B cell (primary cell): ENCODE measurements at regions not wholly inside any gene's neighbourhood (a gene's known extent, or its start where the extent isn't known, plus 50 kb on each side); places are given as distances from the start of the nearest gene placed in this dataset.

Source experiments
- ATAC-seq: fragments of 200-7000 bp; cut with Tn5 transposase; one replicate; pipeline ENCODE4 v1.10.0; 2021; ENCODE audit warnings: low read depth, mild to moderate bottlenecking, moderate number of reproducible peaks, moderate library complexity
- CTCF ChIA-PET: fragments of 350-600 bp; sonication (Branson Sonifier 250); formaldehyde crosslinking; loops from one replicate; lab custom pipeline; 2021; ENCODE audit warnings: antibody characterized with exemption, inconsistent platforms; lab: Charles Lee
- POLR2A ChIA-PET: fragments of 350-600 bp; sonication (Branson Sonifier 250); formaldehyde crosslinking; loops from one replicate; lab custom pipeline; 2021; ENCODE audit warnings: antibody characterized with exemption; lab: Charles Lee
- DNase-seq: peaks from one replicate; pipeline ENCODE4 v3.0.0; 2013
- H2AFZ ChIP-seq: 2 replicates; pipeline ENCODE4 v1.6.1; 2012; ENCODE audit warnings: mild to moderate bottlenecking, low read depth, low read length; ENCODE audit not compliant: insufficient read depth, poor library complexity, severe bottlenecking
- H3K27ac ChIP-seq, 2 donors: 1 replicate in 1 of 2; 2 replicates in 1 of 2; pipeline ENCODE4 v1.5.1; 2012 to 2013; ENCODE audit warnings: low read length in 2 of 2, mild to moderate bottlenecking in 2 of 2, moderate library complexity in 1 of 2
- H3K27me3 ChIP-seq, 4 experiments: fragments of 200-600 bp in 1 of 4; sonication (generic) in 1 of 4; replicated peaks in 1 of 4; 1 replicate in 2 of 4; 2 replicates in 2 of 4; pipeline versions ENCODE4 v1.6.1 to v1.7.0; 2013 to 2016; ENCODE audit warnings: low read length in 3 of 4, mild to moderate bottlenecking in 2 of 4, mixed read lengths in 1 of 4, moderate library complexity in 1 of 4; ENCODE audit not compliant: insufficient read depth in 4 of 4, control insufficient read depth in 3 of 4; ENCODE audit errors: control extremely low read depth in 1 of 4
- H3K36me3 ChIP-seq, 2 experiments: replicated peaks in 1 of 2; 1 replicate in 1 of 2; 2 replicates in 1 of 2; pipeline versions ENCODE4 v1.6.1 to v1.7.1; 2013; ENCODE audit warnings: low read length in 1 of 2; ENCODE audit not compliant: insufficient read depth in 2 of 2, control insufficient read depth in 1 of 2; ENCODE audit errors: control extremely low read depth in 1 of 2, extremely low read depth in 1 of 2
- H3K4me1 ChIP-seq, 2 donors: fragments of 200-600 bp in 1 of 2; sonication (generic) in 1 of 2; 1 replicate in 1 of 2; 2 replicates in 1 of 2; pipeline versions ENCODE4 v1.5.1 to v1.6.1; 2013 to 2017; ENCODE audit warnings: low read length in 2 of 2; ENCODE audit not compliant: control insufficient read depth in 2 of 2, insufficient read depth in 2 of 2
- H3K4me2 ChIP-seq: replicated peaks from 2 replicates; pipeline ENCODE3; 2012; ENCODE audit warnings: mild to moderate bottlenecking, low read depth, low read length; ENCODE audit not compliant: poor library complexity, severe bottlenecking
- H3K4me3 ChIP-seq, 5 experiments: fragments of 200-600 bp in 1 of 5; sonication (generic) in 1 of 5; 1 replicate in 3 of 5; 2 replicates in 2 of 5; pipeline versions ENCODE4 v1.5.1 to v1.7.0; 2011 to 2016; ENCODE audit warnings: low read length in 4 of 5, mild to moderate bottlenecking in 4 of 5, low read depth in 2 of 5, control low read depth in 1 of 5, moderate library complexity in 1 of 5; ENCODE audit not compliant: insufficient read depth in 1 of 5; ENCODE audit errors: control extremely low read depth in 1 of 5, extremely low read depth in 1 of 5
- H3K79me2 ChIP-seq: fragments of 200-600 bp; sonication (generic); one replicate; pipeline ENCODE4 v1.6.0; 2016; ENCODE audit warnings: low read length; ENCODE audit not compliant: control insufficient read depth, insufficient read depth
- H3K9ac ChIP-seq: fragments of 200-600 bp; sonication (generic); 2 replicates; pipeline ENCODE4 v1.6.1; 2017; ENCODE audit warnings: mild to moderate bottlenecking, low read length, moderate library complexity
- H3K9me3 ChIP-seq, 3 donors: one replicate each; pipeline versions ENCODE4 v1.6.1 to v1.7.1; 2013; ENCODE audit warnings: low read length in 2 of 3; ENCODE audit not compliant: control insufficient read depth in 2 of 3, insufficient read depth in 1 of 3; ENCODE audit errors: control extremely low read depth in 1 of 3
- H4K20me1 ChIP-seq: 2 replicates; pipeline ENCODE4 v1.6.0; 2012; ENCODE audit warnings: mild to moderate bottlenecking, low read length; ENCODE audit not compliant: insufficient read depth, control insufficient read depth, poor library complexity, severe bottlenecking
- H3K27ac Mint-ChIP-seq: one replicate; pipeline ENCODE4 v1.8.0; 2021; ENCODE audit warnings: mixed read lengths
- H3K27me3 Mint-ChIP-seq: one replicate; pipeline ENCODE4 v1.8.0; 2021; ENCODE audit warnings: mixed read lengths
- H3K4me1 Mint-ChIP-seq: one replicate; pipeline ENCODE4 v1.8.0; 2021; ENCODE audit warnings: mixed read lengths
- H3K4me3 Mint-ChIP-seq: one replicate; pipeline ENCODE4 v1.8.0; 2021; ENCODE audit warnings: mixed read lengths
- H3K9me3 Mint-ChIP-seq: one replicate; pipeline ENCODE4 v1.8.0; 2022; ENCODE audit warnings: mixed read lengths; ENCODE audit not compliant: insufficient read depth
- EZH2 ChIP-seq: IDR thresholded peaks from 2 replicates; pipeline ENCODE4 v1.6.1; 2012; ENCODE audit warnings: borderline replicate concordance, low read depth, mild to moderate bottlenecking, moderate library complexity, low read length; ENCODE audit not compliant: insufficient read depth, poor library complexity, severe bottlenecking
- WGBS: methylation state at CpG from one replicate; pipeline ENCODE4 v1.1.5; 2013; ENCODE audit warnings: missing lambda C conversion rate; ENCODE audit not compliant: insufficient coverage; 5-methylcytosine and 5-hydroxymethylcytosine counted together
- intact Hi-C: fragments of 100-400 bp; cut with micrococcal nuclease; formaldehyde crosslinking; loops from one replicate; pipeline ENCODE4 v1.10.0; 2022
- TF ChIP-seq, protein P1 (sequence below): fragments of 200-600 bp; IDR thresholded peaks from one replicate; pipeline ENCODE4 v1.8.0; 2022; ENCODE audit warnings: antibody characterized with exemption, mild to moderate bottlenecking

DNA sequence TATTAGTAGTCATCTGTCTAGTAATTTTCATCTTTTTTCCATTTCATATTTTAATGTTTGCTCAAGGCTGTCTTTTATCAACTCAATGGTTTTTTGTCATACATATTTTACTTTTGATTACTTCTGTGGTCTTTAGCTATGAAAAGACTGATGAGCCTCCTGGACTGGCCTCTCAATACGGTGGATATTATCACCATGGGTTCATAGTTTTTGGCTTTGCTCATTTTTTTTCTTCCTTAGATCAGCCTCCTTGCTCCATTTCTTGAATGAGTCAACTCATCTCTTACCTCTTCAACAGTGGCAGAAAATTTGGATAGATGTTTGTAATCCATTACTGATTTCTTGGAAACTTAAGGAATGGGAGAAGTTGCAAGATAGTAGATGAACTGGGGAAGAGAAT is 80.1 kb upstream of the ELOVL5 start:
- TF ChIP-seq EZH2, result no peak
- TF ChIP-seq, protein P1, sequence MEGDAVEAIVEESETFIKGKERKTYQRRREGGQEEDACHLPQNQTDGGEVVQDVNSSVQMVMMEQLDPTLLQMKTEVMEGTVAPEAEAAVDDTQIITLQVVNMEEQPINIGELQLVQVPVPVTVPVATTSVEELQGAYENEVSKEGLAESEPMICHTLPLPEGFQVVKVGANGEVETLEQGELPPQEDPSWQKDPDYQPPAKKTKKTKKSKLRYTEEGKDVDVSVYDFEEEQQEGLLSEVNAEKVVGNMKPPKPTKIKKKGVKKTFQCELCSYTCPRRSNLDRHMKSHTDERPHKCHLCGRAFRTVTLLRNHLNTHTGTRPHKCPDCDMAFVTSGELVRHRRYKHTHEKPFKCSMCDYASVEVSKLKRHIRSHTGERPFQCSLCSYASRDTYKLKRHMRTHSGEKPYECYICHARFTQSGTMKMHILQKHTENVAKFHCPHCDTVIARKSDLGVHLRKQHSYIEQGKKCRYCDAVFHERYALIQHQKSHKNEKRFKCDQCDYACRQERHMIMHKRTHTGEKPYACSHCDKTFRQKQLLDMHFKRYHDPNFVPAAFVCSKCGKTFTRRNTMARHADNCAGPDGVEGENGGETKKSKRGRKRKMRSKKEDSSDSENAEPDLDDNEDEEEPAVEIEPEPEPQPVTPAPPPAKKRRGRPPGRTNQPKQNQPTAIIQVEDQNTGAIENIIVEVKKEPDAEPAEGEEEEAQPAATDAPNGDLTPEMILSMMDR, result no peak
- intact Hi-C loops, result loop anchor here (5.0 kb wide), 1 partner anchor 33 kb away; no protein-coding TSS in a partner anchor
- ChIA-PET POLR2A (no interaction called here), CTCF (interaction anchor here (1.5 to 1.8 kb wide), 2 partner anchors 11 to 257 kb away, joined by 4 to 8 read pairs; no protein-coding TSS in a partner anchor)
- Histone ChIP-seq H4K20me1 (no peaks in the 10 kb centered on the region), H3K4me1 (peaks cover 9 to 12% of the 10 kb centered on the region in 2 donors), H3K79me2 (no peaks in the 10 kb centered on the region), H2AFZ (no peak overlapping the region), H3K4me2 (no peak overlapping the region), H3K36me3 (no peaks in the 10 kb centered on the region), H3K27ac (no peak overlapping the region), H3K27me3 (no peaks in the 10 kb centered on the region), H3K4me3 (no peak overlapping the region), H3K9ac (no peak overlapping the region), H3K9me3 (no peaks in the 10 kb centered on the region)
- H3K9me3 Mint-ChIP-seq, result no peaks in the 10 kb centered on the region
- peaks cover 34% of the 10 kb centered on the region for H3K4me1 Mint-ChIP-seq
- no peak overlapping the region for H3K4me3 Mint-ChIP-seq
- H3K27ac Mint-ChIP-seq, result no peak overlapping the region
- WGBS, result no CpG with 5 or more reads among the region's 1 CpG
- no peak for ATAC-seq
- no peaks in the 10 kb centered on the region for H3K27me3 Mint-ChIP-seq
- no peak for DNase-seq

DNA sequence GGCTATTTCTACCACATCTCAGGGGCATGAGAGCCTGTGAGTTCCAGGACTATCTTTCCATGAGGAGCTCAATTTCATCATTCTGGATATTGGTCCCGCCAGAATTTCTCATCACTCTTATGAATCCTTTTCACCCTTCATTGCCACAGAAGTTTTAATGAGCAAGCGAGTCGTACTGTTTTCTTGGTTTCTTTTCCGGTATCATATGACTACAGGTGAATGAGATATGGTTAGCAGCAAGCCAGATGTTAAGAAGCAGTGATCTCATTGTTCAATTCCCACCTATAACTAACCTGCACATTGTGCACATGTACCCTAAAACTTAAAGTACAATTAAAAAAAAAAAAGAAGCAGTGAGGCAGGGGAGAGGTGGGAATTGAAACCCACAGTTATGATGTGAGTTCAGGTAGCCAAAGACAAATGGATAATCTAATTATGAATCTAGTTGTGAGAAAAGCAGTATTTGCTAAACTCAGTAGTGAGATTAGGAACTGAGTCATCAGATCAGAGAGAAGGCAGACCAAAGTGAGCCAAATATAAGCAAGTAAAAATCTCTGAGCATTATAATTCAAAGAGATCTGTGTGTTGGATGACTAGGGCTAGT is 78.0 kb upstream of the ELOVL5 start:
- Histone ChIP-seq H3K27ac (no peak overlapping the region), H3K4me1 (peaks cover 9 to 12% of the 10 kb centered on the region in 2 donors), H4K20me1 (no peaks in the 10 kb centered on the region), H3K4me3 (no peak overlapping the region), H3K36me3 (no peaks in the 10 kb centered on the region), H3K27me3 (no peaks in the 10 kb centered on the region), H2AFZ (peak overlapping the region; percentile 47), H3K79me2 (no peaks in the 10 kb centered on the region), H3K9me3 (no peaks in the 10 kb centered on the region), H3K4me2 (peak overlapping the region; percentile 17), H3K9ac (peak overlapping the region; percentile 11)
- POLR2A ChIA-PET, result no interaction called here
- Mint-ChIP-seq H3K4me3 (peak overlapping the region; percentile 29), H3K9me3 (no peaks in the 10 kb centered on the region), H3K4me1 (peaks cover 31% of the 10 kb centered on the region), H3K27ac (no peak overlapping the region), H3K27me3 (no peaks in the 10 kb centered on the region)
- TF ChIP-seq, protein P1, result no peak
- TF ChIP-seq EZH2, result no peak
- no peak for DNase-seq
- CTCF ChIA-PET, result interaction anchor here (1.1 kb wide), 1 partner anchor 56 kb away, joined by 3 read pairs; no protein-coding TSS in a partner anchor
- no peak for ATAC-seq
- intact Hi-C loops, result loop anchor here (5.0 kb wide), 1 partner anchor 36 kb away; no protein-coding TSS in a partner anchor
- WGBS, result no CpG with 5 or more reads among the region's 4 CpGs
